HG03571 (cell line): ENCODE measurements at regions not wholly inside any gene's neighbourhood (a gene's known extent, or its start where the extent isn't known, plus 50 kb on each side); places are given as distances from the start of the nearest gene placed in this dataset.
"Not testable (repeated sequence)": the region's sequence is repeated elsewhere in the genome, so short reads cannot be mapped to it uniquely, and the experiment has no call there.

ENCODE experiments used
- ATAC-seq: cut with Tn5 transposase; IDR thresholded peaks from one replicate; pipeline ENCODE4 v1.9.1; 2021; ENCODE audit not compliant: unreplicated experiment

GRCh38 chr5:130616161-130616560 lies 548.9 kb downstream of the HINT1 start:
- ATAC-seq = no peak

- ATAC-seq = no peak
Measured at GRCh38 chr5:130605234-130605633, 559.8 kb downstream of the HINT1 start.

GRCh38 chr5:130596647-130597046 lies 568.4 kb downstream of the HINT1 start:
- ATAC-seq = not testable (repeated sequence)

- no peak for ATAC-seq
Measured at GRCh38 chr5:130580264-130580663, 584.8 kb downstream of the HINT1 start.

GRCh38 chr5:130578354-130578753 lies 586.7 kb downstream of the HINT1 start:
- no peak for ATAC-seq

- ATAC-seq = no peak
Measured at GRCh38 chr5:130571076-130571475, 594.0 kb downstream of the HINT1 start.

GRCh38 chr5:130568791-130569190 lies 596.3 kb downstream of the HINT1 start:
- ATAC-seq = no peak

GRCh38 chr5:130555429-130555828 lies 609.6 kb downstream of the HINT1 start:
- no peak for ATAC-seq

- no peak for ATAC-seq
Measured at GRCh38 chr5:130550562-130550928, 614.5 kb downstream of the HINT1 start.

- no peak for ATAC-seq
Measured at GRCh38 chr5:130549884-130550561, 615.0 kb downstream of the HINT1 start.

- ATAC-seq = no peak
Measured at GRCh38 chr5:130546211-130546610, 618.8 kb downstream of the HINT1 start.

- ATAC-seq = no peak
Measured at GRCh38 chr5:130545291-130545690, 619.8 kb downstream of the HINT1 start.

- ATAC-seq = no peak
Measured at GRCh38 chr5:130541617-130542221, 623.3 kb downstream of the HINT1 start.

- no peak for ATAC-seq
Measured at GRCh38 chr5:130536691-130537090, 628.4 kb downstream of the HINT1 start.

GRCh38 chr5:130532786-130533185 lies 628.5 kb downstream of the CHSY3 start:
- ATAC-seq = no peak

- ATAC-seq = no peak
Measured at GRCh38 chr5:130529511-130530485, 625.5 kb downstream of the CHSY3 start.

- no peak for ATAC-seq
Measured at GRCh38 chr5:130529111-130529510, 624.8 kb downstream of the CHSY3 start.

GRCh38 chr5:130528474-130528873 lies 624.2 kb downstream of the CHSY3 start:
- ATAC-seq = no peak

GRCh38 chr5:130526708-130527107 lies 622.4 kb downstream of the CHSY3 start:
- no peak for ATAC-seq

GRCh38 chr5:130520211-130520610 lies 615.9 kb downstream of the CHSY3 start:
- no peak for ATAC-seq

GRCh38 chr5:130514984-130515690 lies 610.9 kb downstream of the CHSY3 start:
- ATAC-seq = no peak
